ENCODE measurements at regions not wholly inside any gene's neighbourhood (a gene's known extent, or its start where the extent isn't known, plus 50 kb on each side); places are given as distances from the start of the nearest gene placed in this dataset.

- TF ChIP-seq ZNF318 (IDR thresholded peaks at IDR 0.05; ENCODE audit: borderline replicate concordance in 1 of 2, low read depth in 1 of 2) = no peak
- no peak for TF ChIP-seq ZNF253 (CRISPR knock-in tag; conservative IDR thresholded peaks at IDR 0.05)
- TF ChIP-seq DIDO1 (tag; IDR thresholded peaks at IDR 0.05; ENCODE audit: low read depth) = no peak
These were observed 474.6 kb downstream of the PCNX1 start (continued) for GRCh38 chr14:71381814-71382213.

Data from K562 (cell line).